Suprapubic skin (tissue), 4 donors: ENCODE measurements at regions not wholly inside any gene's neighbourhood (a gene's known extent, or its start where the extent isn't known, plus 50 kb on each side); places are given as distances from the start of the nearest gene placed in this dataset.

ENCODE experiments used
- DNase-seq, 2 donors: peaks; one replicate each; pipeline ENCODE4 v3.0.0-alpha.2; 2019; ENCODE audit warnings: low spot score in 2 of 2
- H3K27ac ChIP-seq: fragments of 200-600 bp; sonication (generic); one replicate; pipeline ENCODE4 v1.5.1; 2019
- H3K27me3 ChIP-seq: fragments of 200-600 bp; sonication (generic); one replicate; pipeline ENCODE4 v1.5.1; 2019
- H3K36me3 ChIP-seq: fragments of 200-600 bp; sonication (generic); one replicate; pipeline ENCODE4 v1.5.1; 2019
- H3K4me1 ChIP-seq: fragments of 200-600 bp; sonication (generic); one replicate; pipeline ENCODE4 v1.5.1; 2019
- H3K4me3 ChIP-seq: fragments of 200-600 bp; sonication (generic); one replicate; pipeline ENCODE4 v1.5.1; 2019; ENCODE audit warnings: mild to moderate bottlenecking
- H3K9me3 ChIP-seq: fragments of 200-600 bp; sonication (generic); one replicate; pipeline ENCODE4 v1.5.1; 2019
- CTCF ChIP-seq, 2 donors: fragments of 200-600 bp in 1 of 2; fragments of 450-650 bp in 1 of 2; sonication (generic) in 1 of 2; IDR thresholded peaks; one replicate each; pipeline ENCODE4 v1.5.1; 2016 to 2019; ENCODE audit warnings: antibody characterized with exemption in 2 of 2, mild to moderate bottlenecking in 1 of 2, moderate library complexity in 1 of 2
- EP300 ChIP-seq: sonication (generic); formaldehyde crosslinking; IDR thresholded peaks from one replicate; pipeline ENCODE4 v1.6.1; 2017; ENCODE audit warnings: antibody characterized with exemption
- POLR2A ChIP-seq, 2 donors: fragments of 450-650 bp; IDR thresholded peaks; one replicate each; pipeline ENCODE4 v1.6.1; 2017; ENCODE audit warnings: antibody characterized with exemption in 2 of 2, mild to moderate bottlenecking in 2 of 2, moderate library complexity in 2 of 2
- POLR2AphosphoS5 ChIP-seq, 3 donors: sonication (generic); formaldehyde crosslinking; IDR thresholded peaks; one replicate each; pipeline ENCODE4 v1.6.1; 2017; ENCODE audit warnings: antibody characterized with exemption in 3 of 3
- WGBS: methylation state at CpG from one replicate; pipeline ENCODE4 v1.1.5; 2018; 5-methylcytosine and 5-hydroxymethylcytosine counted together

- TF ChIP-seq POLR2AphosphoS5 (IDR thresholded peaks at IDR 0.05) = no peak
- TF ChIP-seq CTCF (IDR thresholded peaks at IDR 0.05) = no peak
- TF ChIP-seq EP300 = no peak
- no peak for TF ChIP-seq POLR2A (IDR thresholded peaks at IDR 0.05)
- Histone ChIP-seq H3K27me3 (no peaks in the 10 kb centered on the region), H3K4me1 (peaks cover 8% of the 10 kb centered on the region), H3K36me3 (no peaks in the 10 kb centered on the region), H3K4me3 (no peak overlapping the region), H3K9me3 (no peaks in the 10 kb centered on the region), H3K27ac (no peak overlapping the region)
- DNase-seq = no peak
Measured at GRCh38 chr2:61758159-61758558, 95.7 kb downstream of the FAM161A start.

GRCh38 chr2:61753512-61753911 is 100.3 kb downstream of the FAM161A start:
- Histone ChIP-seq H3K36me3 (no peaks in the 10 kb centered on the region), H3K4me1 (no peaks in the 10 kb centered on the region), H3K27me3 (no peaks in the 10 kb centered on the region), H3K4me3 (no peak overlapping the region), H3K9me3 (no peaks in the 10 kb centered on the region), H3K27ac (no peak overlapping the region)
- no peak for DNase-seq
- TF ChIP-seq POLR2AphosphoS5 (IDR thresholded peaks at IDR 0.05) = no peak
- TF ChIP-seq EP300 = no peak
- TF ChIP-seq CTCF (IDR thresholded peaks at IDR 0.05) = no peak
- TF ChIP-seq POLR2A (IDR thresholded peaks at IDR 0.05) = no peak
- WGBS = 74% methylated on average over 1 of the region's 1 CpG

GRCh38 chr2:61750624-61751023 is 103.2 kb downstream of the FAM161A start:
- no peak overlapping the region for H3K4me3 ChIP-seq
- H3K36me3 ChIP-seq = no peaks in the 10 kb centered on the region
- DNase-seq = no peak
- no peaks in the 10 kb centered on the region for H3K9me3 ChIP-seq
- H3K4me1 ChIP-seq = no peaks in the 10 kb centered on the region
- no peak for TF ChIP-seq CTCF (IDR thresholded peaks at IDR 0.05)
- TF ChIP-seq EP300 = no peak
- no peak for TF ChIP-seq POLR2AphosphoS5 (IDR thresholded peaks at IDR 0.05)
- no peak for TF ChIP-seq POLR2A (IDR thresholded peaks at IDR 0.05)
- H3K27me3 ChIP-seq = no peaks in the 10 kb centered on the region
- H3K27ac ChIP-seq = no peak overlapping the region
- WGBS = 38% methylated on average over 2 of the region's 2 CpGs

GRCh38 chr2:61742955-61743354 is 110.9 kb downstream of the FAM161A start:
- Histone ChIP-seq H3K27ac (no peak overlapping the region), H3K27me3 (no peaks in the 10 kb centered on the region), H3K4me1 (no peaks in the 10 kb centered on the region), H3K36me3 (no peaks in the 10 kb centered on the region), H3K4me3 (no peak overlapping the region), H3K9me3 (no peaks in the 10 kb centered on the region)
- no peak for TF ChIP-seq POLR2AphosphoS5 (IDR thresholded peaks at IDR 0.05)
- no peak for TF ChIP-seq POLR2A (IDR thresholded peaks at IDR 0.05)
- no peak for TF ChIP-seq EP300
- TF ChIP-seq CTCF (IDR thresholded peaks at IDR 0.05) = no peak
- no peak for DNase-seq
- 93% methylated on average over 6 of the region's 6 CpGs for WGBS

- Histone ChIP-seq H3K27ac (no peak overlapping the region), H3K36me3 (no peaks in the 10 kb centered on the region), H3K27me3 (no peaks in the 10 kb centered on the region), H3K4me1 (no peaks in the 10 kb centered on the region), H3K4me3 (no peak overlapping the region), H3K9me3 (no peaks in the 10 kb centered on the region)
- WGBS = 80% methylated on average over 3 of the region's 3 CpGs
- no peak for DNase-seq
- TF ChIP-seq EP300 = no peak
- no peak for TF ChIP-seq POLR2A (IDR thresholded peaks at IDR 0.05)
- no peak for TF ChIP-seq POLR2AphosphoS5 (IDR thresholded peaks at IDR 0.05)
- no peak for TF ChIP-seq CTCF (IDR thresholded peaks at IDR 0.05)
Measured at GRCh38 chr2:61737841-61738240, 116.0 kb downstream of the FAM161A start.
